Kidney (tissue), 13 donors: ENCODE measurements at regions not wholly inside any gene's neighbourhood (a gene's known extent, or its start where the extent isn't known, plus 50 kb on each side); places are given as distances from the start of the nearest gene placed in this dataset.

Source experiments
- DNase-seq, 5 donors: peaks; one replicate each; pipeline ENCODE4 v3.0.0-alpha.2; 2013 to 2020
- FAIRE-seq: peaks from 2 replicates; lab custom pipeline; 2012; peaks lifted over from hg19 to GRCh38; lab: Jason Lieb, UNC
- H3K27ac ChIP-seq, 2 donors: one replicate each; pipeline ENCODE4 v1.7.0; 2013; ENCODE audit warnings: low read depth in 2 of 2, low read length in 2 of 2, inconsistent platforms in 1 of 2
- H3K27me3 ChIP-seq: one replicate; pipeline ENCODE4 v1.7.1; 2013; ENCODE audit warnings: low read length, inconsistent platforms; ENCODE audit not compliant: control insufficient read depth, insufficient read depth
- H3K36me3 ChIP-seq, 3 donors: one replicate each; pipeline versions ENCODE4 v1.7.0 to v1.7.1; 2013; ENCODE audit warnings: low read length in 3 of 3, control low read depth in 1 of 3, inconsistent platforms in 1 of 3; ENCODE audit not compliant: insufficient read depth in 3 of 3, control insufficient read depth in 2 of 3
- H3K4me1 ChIP-seq, 3 donors: one replicate each; pipeline versions ENCODE4 v1.7.0 to v1.7.1; 2013; ENCODE audit warnings: low read length in 3 of 3, inconsistent platforms in 1 of 3, low read depth in 1 of 3; ENCODE audit not compliant: control insufficient read depth in 2 of 3, insufficient read depth in 2 of 3
- H3K4me3 ChIP-seq, 3 donors: one replicate each; pipeline versions ENCODE4 v1.7.0 to v1.8.1; 2013; ENCODE audit warnings: low read length in 3 of 3, control low read depth in 1 of 3, inconsistent platforms in 1 of 3
- H3K9ac ChIP-seq, 3 donors: one replicate each; pipeline versions ENCODE4 v1.7.0 to v1.7.1; 2013; ENCODE audit warnings: low read length in 3 of 3, control low read depth in 1 of 3, inconsistent platforms in 1 of 3
- H3K9me3 ChIP-seq, 3 donors: one replicate each; pipeline versions ENCODE4 v1.7.0 to v1.7.1; 2013; ENCODE audit warnings: low read length in 3 of 3, control low read depth in 1 of 3, inconsistent platforms in 1 of 3; ENCODE audit not compliant: control insufficient read depth in 2 of 3, insufficient read depth in 1 of 3
- CTCF ChIP-seq: IDR thresholded peaks from 3 replicates; pipeline ENCODE4 v1.5.1; 2012; ENCODE audit warnings: mild to moderate bottlenecking, moderate library complexity, borderline replicate concordance; ENCODE audit not compliant: insufficient read depth; ENCODE audit errors: extremely low read depth
- intact Hi-C: fragments of 100-400 bp; cut with DNase I; formaldehyde crosslinking; loops from one replicate; pipeline ENCODE4 v1.11.1; 2022
- donor health status: control.
- donor health status: control.
- donor health status: control.
- donor health status: control.
- donor health status: control.
- donor health status: DM: yes; HTN: yes; CAD: no.
- donor health status: Normal renal cell carcinoma (clear cell type).

DNA sequence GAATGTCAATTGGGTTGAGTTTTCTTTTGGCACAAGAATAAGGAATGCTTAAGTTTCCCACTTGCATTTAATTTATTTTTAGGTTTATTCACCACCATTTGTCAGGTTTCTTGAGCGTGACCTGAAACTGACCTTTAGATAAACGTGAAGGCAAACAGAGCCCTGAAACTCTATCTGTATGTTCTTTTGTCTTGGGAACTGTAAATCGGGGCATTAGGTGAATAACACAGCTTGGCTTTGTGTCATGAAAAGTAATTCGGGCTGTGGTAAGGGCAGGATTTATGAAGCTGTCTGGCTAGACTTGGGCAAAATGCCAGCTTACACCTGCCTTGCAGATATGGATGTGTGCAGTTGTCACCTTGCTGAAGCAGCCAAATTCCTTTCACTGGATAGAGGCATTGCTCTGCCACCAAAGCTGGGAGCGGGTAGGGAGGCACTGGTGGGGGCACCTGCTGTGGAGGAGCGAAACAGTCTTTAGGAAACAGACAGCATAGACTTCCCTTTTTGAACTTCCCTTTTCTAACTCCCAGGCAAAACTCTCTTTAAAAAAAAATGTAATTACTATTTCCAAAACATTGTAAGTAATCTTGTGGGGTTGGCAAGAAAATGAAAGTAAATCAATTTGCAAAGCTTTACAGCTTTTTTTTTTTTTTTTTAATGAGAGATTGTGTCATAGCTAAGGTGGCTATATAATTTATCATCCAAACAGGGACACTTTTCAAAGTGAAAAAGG is 545.2 kb downstream of the CSNK1G3 start:
- no peak for FAIRE-seq
- no peak overlapping the region for H3K9ac ChIP-seq

GRCh38 chr5:124056326-124056990 is 544.5 kb downstream of the CSNK1G3 start:
- Histone ChIP-seq H3K9me3 (no peaks in the 10 kb centered on the region), H3K36me3 (no peaks in the 10 kb centered on the region), H3K9ac (no peak overlapping the region), H3K27me3 (no peaks in the 10 kb centered on the region), H3K4me1 (peaks cover 0 to 7% (median 0%) of the 10 kb centered on the region in 3 donors), H3K27ac (no peak overlapping the region), H3K4me3 (no peak overlapping the region)
- no peak for TF ChIP-seq CTCF
- no peak for FAIRE-seq
- peak in 1 of 5 donors; percentile 10 for DNase-seq
- intact Hi-C loops: no loop called here

More for the DNA sequence above, 545.2 kb downstream of the CSNK1G3 start:
- H3K9me3 ChIP-seq: no peaks in the 10 kb centered on the region
- H3K27me3 ChIP-seq: no peaks in the 10 kb centered on the region
- intact Hi-C loops: no loop called here
- no peak overlapping the region for H3K4me3 ChIP-seq
- no peak for TF ChIP-seq CTCF
- no peaks in the 10 kb centered on the region for H3K36me3 ChIP-seq
- no peak overlapping the region for H3K27ac ChIP-seq
- H3K4me1 ChIP-seq: peaks cover 0 to 7% (median 0%) of the 10 kb centered on the region in 3 donors
- DNase-seq: peak in 4 of 5 donors; percentile 71 to 88 (median 80)

DNA sequence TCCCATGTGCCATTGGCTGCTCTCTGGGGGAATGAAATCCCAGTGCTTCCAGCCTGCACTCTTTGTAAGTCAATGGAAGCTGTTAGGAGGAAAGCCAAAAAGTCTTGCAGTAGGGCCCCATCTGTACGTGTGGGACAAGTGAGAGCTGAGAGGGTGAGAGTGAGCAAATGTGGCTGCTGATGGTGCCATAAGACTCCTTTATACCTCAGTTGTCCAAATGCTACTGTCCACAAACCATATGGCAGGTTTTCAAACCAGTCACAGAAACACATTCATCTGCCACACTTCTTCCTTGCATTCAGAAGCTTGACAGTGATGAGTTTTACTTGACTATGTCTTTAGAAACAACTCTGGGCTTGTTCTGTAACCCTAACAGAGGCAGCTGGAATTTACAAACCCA is 543.8 kb downstream of the CSNK1G3 start:
- Histone ChIP-seq H3K4me1 (peaks cover 0 to 7% (median 0%) of the 10 kb centered on the region in 3 donors), H3K9me3 (no peaks in the 10 kb centered on the region), H3K4me3 (no peak overlapping the region), H3K36me3 (no peaks in the 10 kb centered on the region), H3K27me3 (no peaks in the 10 kb centered on the region), H3K9ac (no peak overlapping the region), H3K27ac (no peak overlapping the region)
- TF ChIP-seq CTCF: no peak
- FAIRE-seq (no peak), DNase-seq (no peak)
- intact Hi-C loops: no loop called here
